Astrocyte of the spinal cord (primary cell): ENCODE measurements at regions not wholly inside any gene's neighbourhood (a gene's known extent, or its start where the extent isn't known, plus 50 kb on each side); places are given as distances from the start of the nearest gene placed in this dataset.
A peak's percentile ranks its signal among the peaks of the same experiment; 100 is the strongest.

Experiments used
- DNase-seq: peaks from one replicate; pipeline ENCODE4 v3.0.0; 2011; ENCODE audit warnings: low read depth, low spot score
- H3K4me3 ChIP-seq: 2 replicates; pipeline ENCODE4 v1.5.1; 2011; ENCODE audit warnings: low read depth, mild to moderate bottlenecking, low read length, moderate library complexity
- in situ Hi-C: cut with HindIII; loops from 2 replicates; pipeline ENCODE4 v1.10.0; 2017; ENCODE audit warnings: low sequenced_read_pairs
- TF ChIP-seq, protein P1 (sequence below): IDR thresholded peaks from 2 replicates; pipeline ENCODE4 v1.5.1; 2012; ENCODE audit warnings: low read depth, mild to moderate bottlenecking, low read length, inconsistent platforms

DNA sequence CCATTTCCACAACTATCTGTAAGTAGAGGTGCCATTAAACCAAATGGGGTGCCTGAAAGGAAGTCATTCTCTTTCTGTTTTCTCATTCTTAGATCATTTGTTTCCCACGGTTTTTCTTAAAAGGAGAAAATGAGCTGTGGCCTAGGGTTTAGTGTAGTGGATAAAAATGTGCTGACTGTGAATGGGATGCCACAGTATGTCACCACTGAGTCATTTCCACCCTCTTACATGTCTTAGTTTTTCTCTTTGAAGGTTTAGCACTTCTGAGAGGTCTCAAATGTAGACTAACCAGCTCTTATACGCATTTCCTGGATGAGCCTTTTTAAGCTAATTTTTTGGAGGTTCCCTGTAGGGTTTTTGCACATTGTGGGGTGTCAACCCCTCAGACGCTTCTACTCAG is 244.5 kb upstream of the SPANXN1 start:
- H3K4me3 ChIP-seq: no peak overlapping the region
- in situ Hi-C loops: no loop called here
- TF ChIP-seq, protein P1, sequence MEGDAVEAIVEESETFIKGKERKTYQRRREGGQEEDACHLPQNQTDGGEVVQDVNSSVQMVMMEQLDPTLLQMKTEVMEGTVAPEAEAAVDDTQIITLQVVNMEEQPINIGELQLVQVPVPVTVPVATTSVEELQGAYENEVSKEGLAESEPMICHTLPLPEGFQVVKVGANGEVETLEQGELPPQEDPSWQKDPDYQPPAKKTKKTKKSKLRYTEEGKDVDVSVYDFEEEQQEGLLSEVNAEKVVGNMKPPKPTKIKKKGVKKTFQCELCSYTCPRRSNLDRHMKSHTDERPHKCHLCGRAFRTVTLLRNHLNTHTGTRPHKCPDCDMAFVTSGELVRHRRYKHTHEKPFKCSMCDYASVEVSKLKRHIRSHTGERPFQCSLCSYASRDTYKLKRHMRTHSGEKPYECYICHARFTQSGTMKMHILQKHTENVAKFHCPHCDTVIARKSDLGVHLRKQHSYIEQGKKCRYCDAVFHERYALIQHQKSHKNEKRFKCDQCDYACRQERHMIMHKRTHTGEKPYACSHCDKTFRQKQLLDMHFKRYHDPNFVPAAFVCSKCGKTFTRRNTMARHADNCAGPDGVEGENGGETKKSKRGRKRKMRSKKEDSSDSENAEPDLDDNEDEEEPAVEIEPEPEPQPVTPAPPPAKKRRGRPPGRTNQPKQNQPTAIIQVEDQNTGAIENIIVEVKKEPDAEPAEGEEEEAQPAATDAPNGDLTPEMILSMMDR: no peak
- peak; percentile 46 for DNase-seq

- TF ChIP-seq, protein P1: no peak
- in situ Hi-C loops: no loop called here
- DNase-seq: peak; percentile 0
- no peak overlapping the region for H3K4me3 ChIP-seq
These were observed 243.9 kb upstream of the SPANXN1 start for GRCh38 chrX:145003443-145003842.

DNA sequence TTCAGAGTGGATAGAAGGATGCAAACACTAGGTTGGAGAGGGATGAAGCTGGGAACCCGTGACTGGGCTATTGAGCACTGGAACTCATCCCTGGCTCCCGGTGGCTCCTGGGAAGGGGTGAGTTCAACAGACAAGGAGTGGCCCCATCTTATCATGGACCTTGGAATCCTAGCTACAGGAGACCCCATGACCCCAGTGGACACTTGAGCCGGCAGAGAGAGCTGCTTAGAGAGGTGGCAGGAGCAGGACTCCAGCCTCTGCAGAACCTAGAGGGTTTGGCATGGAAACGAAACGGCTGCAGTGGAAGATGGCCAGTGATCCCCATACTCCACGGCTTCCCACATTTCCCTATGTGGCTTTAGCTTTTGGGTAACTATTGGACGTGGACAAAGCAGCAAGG is 205.8 kb upstream of the SPANXN1 start:
- no peak for DNase-seq
- no peak overlapping the region for H3K4me3 ChIP-seq
- TF ChIP-seq, protein P1: no peak
- in situ Hi-C loops: no loop called here

DNA sequence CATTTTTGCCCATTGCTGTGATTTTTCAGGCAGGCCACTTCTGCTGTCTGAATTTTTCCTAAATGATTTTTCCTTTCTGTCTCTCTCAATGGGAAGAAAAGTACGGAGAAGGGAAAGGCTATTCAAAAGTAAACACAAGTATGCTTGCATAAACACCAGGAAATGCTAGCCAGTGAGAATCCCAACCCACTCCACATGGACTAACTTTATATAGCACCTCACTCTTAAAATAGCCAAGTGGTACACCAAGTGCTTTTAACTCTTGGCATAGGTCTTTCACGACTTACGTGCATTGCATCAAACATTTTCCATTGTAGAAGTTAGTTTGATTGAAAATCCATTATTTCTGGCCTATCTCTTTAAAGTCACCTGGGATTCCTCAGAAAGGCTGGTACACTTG is 178.9 kb upstream of the SPANXN1 start:
- in situ Hi-C loops: no loop called here
- DNase-seq: no peak
- TF ChIP-seq, protein P1: no peak
- no peak overlapping the region for H3K4me3 ChIP-seq

DNA sequence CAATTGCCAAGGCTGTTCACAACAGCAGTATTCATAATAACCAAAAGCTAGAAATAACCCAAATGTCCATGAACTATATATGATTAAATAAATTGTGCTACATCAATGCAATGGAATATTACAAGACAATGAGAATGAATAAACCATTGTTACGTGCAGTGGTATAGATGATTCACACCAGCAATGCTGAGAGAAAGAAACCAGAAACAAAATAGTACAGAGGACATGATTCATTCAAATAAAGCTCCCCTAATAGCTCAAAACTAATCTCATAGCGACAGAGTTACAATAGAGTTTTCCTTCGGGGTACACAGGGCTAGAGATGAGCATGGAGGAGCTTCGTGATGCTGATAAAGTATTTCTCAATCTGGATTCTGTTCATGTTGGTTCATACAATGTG is 148.1 kb upstream of the SPANXN1 start:
- in situ Hi-C loops: no loop called here
- no peak overlapping the region for H3K4me3 ChIP-seq
- DNase-seq: no peak
- TF ChIP-seq, protein P1: no peak
